ENCODE measurements at regions not wholly inside any gene's neighbourhood (a gene's known extent, or its start where the extent isn't known, plus 50 kb on each side); places are given as distances from the start of the nearest gene placed in this dataset.

GRCh38 chr13:50323440-50324065 lies 308.3 kb downstream of the KCNRG start:
- no peaks in the 10 kb centered on the region for H3K27me3 ChIP-seq (ENCODE audit: control insufficient read depth in 3 of 3, insufficient read depth in 3 of 3, low read length in 2 of 3)
- 82 to 92% methylated on average over 3 of the region's 3 CpGs for WGBS, 2 donors
- TF ChIP-seq, protein P1, sequence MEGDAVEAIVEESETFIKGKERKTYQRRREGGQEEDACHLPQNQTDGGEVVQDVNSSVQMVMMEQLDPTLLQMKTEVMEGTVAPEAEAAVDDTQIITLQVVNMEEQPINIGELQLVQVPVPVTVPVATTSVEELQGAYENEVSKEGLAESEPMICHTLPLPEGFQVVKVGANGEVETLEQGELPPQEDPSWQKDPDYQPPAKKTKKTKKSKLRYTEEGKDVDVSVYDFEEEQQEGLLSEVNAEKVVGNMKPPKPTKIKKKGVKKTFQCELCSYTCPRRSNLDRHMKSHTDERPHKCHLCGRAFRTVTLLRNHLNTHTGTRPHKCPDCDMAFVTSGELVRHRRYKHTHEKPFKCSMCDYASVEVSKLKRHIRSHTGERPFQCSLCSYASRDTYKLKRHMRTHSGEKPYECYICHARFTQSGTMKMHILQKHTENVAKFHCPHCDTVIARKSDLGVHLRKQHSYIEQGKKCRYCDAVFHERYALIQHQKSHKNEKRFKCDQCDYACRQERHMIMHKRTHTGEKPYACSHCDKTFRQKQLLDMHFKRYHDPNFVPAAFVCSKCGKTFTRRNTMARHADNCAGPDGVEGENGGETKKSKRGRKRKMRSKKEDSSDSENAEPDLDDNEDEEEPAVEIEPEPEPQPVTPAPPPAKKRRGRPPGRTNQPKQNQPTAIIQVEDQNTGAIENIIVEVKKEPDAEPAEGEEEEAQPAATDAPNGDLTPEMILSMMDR (IDR thresholded peaks at IDR 0.05; ENCODE audit: control extremely low read depth, extremely low read depth) = no peak
- H3K4me1 ChIP-seq (ENCODE audit: control insufficient read depth in 5 of 5, insufficient read depth in 5 of 5, low read length in 5 of 5) = peaks cover 0 to 11% (median 0%) of the 10 kb centered on the region in 5 donors
- H3K9me3 ChIP-seq (ENCODE audit: control insufficient read depth in 4 of 4, insufficient read depth in 3 of 4, low read length in 3 of 4) = no peaks in the 10 kb centered on the region
- DNase-seq (no peak), ATAC-seq (ENCODE audit: insufficient read depth, low FRiP score) (no peak)
- no peaks in the 10 kb centered on the region for H3K36me3 ChIP-seq (ENCODE audit: control insufficient read depth in 4 of 4, insufficient read depth in 4 of 4, low read length in 4 of 4)
- no peak overlapping the region for H3K27ac ChIP-seq (ENCODE audit: low read depth in 1 of 2, low read length in 1 of 2)
- no peak overlapping the region for H3K4me3 ChIP-seq
- no peak overlapping the region for H3K9ac ChIP-seq (ENCODE audit: insufficient read depth in 1 of 2, low read length in 2 of 2)

GRCh38 chr13:50326271-50326670 lies 311.0 kb downstream of the KCNRG start:
- Histone ChIP-seq H3K36me3 (ENCODE audit: control insufficient read depth in 4 of 4, insufficient read depth in 4 of 4, low read length in 4 of 4) (no peaks in the 10 kb centered on the region), H3K4me1 (ENCODE audit: control insufficient read depth in 5 of 5, insufficient read depth in 5 of 5, low read length in 5 of 5) (peaks cover 0 to 5% (median 0%) of the 10 kb centered on the region in 5 donors), H3K4me3 (no peak overlapping the region), H3K9ac (ENCODE audit: insufficient read depth in 1 of 2, low read length in 2 of 2) (no peak overlapping the region), H3K27ac (ENCODE audit: low read depth in 1 of 2, low read length in 1 of 2) (no peak overlapping the region), H3K27me3 (ENCODE audit: control insufficient read depth in 3 of 3, insufficient read depth in 3 of 3, low read length in 2 of 3) (no peaks in the 10 kb centered on the region), H3K9me3 (ENCODE audit: control insufficient read depth in 4 of 4, insufficient read depth in 3 of 4, low read length in 3 of 4) (no peaks in the 10 kb centered on the region)
- TF ChIP-seq, protein P1 (IDR thresholded peaks at IDR 0.05; ENCODE audit: control extremely low read depth, extremely low read depth) = no peak
- DNase-seq = no peak
- ATAC-seq (ENCODE audit: insufficient read depth, low FRiP score) = no peak
- WGBS, 2 donors = 92 to 96% methylated on average over 3 of the region's 3 CpGs

DNA sequence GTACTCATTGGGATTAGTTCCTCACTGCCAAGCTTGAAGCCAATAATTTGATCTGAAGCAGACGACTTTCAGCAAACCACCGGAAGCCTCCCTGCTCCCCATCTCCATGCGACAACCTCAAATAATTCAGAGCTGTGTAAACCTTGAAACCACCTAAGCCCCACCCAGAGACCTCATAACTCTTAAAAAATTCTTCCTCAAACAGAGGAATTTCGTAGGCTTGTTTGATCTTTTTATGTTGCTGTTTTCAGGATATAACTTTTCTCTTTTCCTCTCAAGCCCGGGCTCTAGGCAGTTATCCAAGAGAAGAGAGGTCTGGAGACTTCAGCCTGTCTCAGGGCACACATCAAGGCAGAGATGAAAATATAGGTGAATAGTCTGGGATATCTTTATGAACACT lies 311.6 kb downstream of the KCNRG start:
- Histone ChIP-seq H3K27ac (ENCODE audit: low read depth in 1 of 2, low read length in 1 of 2) (no peak overlapping the region), H3K9me3 (ENCODE audit: control insufficient read depth in 4 of 4, insufficient read depth in 3 of 4, low read length in 3 of 4) (no peaks in the 10 kb centered on the region), H3K9ac (ENCODE audit: insufficient read depth in 1 of 2, low read length in 2 of 2) (no peak overlapping the region), H3K4me1 (ENCODE audit: control insufficient read depth in 5 of 5, insufficient read depth in 5 of 5, low read length in 5 of 5) (peaks cover 0 to 5% (median 0%) of the 10 kb centered on the region in 5 donors), H3K36me3 (ENCODE audit: control insufficient read depth in 4 of 4, insufficient read depth in 4 of 4, low read length in 4 of 4) (no peaks in the 10 kb centered on the region), H3K27me3 (ENCODE audit: control insufficient read depth in 3 of 3, insufficient read depth in 3 of 3, low read length in 2 of 3) (no peaks in the 10 kb centered on the region), H3K4me3 (no peak overlapping the region)
- TF ChIP-seq, protein P1 (IDR thresholded peaks at IDR 0.05; ENCODE audit: control extremely low read depth, extremely low read depth) = no peak
- 55 to 69% methylated on average over 5 of the region's 5 CpGs for WGBS, 2 donors
- ATAC-seq (ENCODE audit: insufficient read depth, low FRiP score) (no peak), DNase-seq (no peak)

Data from lung (tissue), 11 donors.